A673 (cell line): ENCODE measurements at regions not wholly inside any gene's neighbourhood (a gene's known extent, or its start where the extent isn't known, plus 50 kb on each side); places are given as distances from the start of the nearest gene placed in this dataset.

Experiments used
- BruUV-seq: library from RNA; stranded (reverse); fragments of 400-500 nt; replicated peaks from 2 replicates; lab custom pipeline; 2021; lab: Mats Ljungman, UMichigan
- CTCF ChIA-PET: fragments of 300-600 bp; sonication (Branson Sonifier 250); formaldehyde crosslinking; loops from one replicate; lab custom pipeline; 2022; ENCODE audit warnings: antibody characterized with exemption; lab: Charles Lee
- POLR2A ChIA-PET: fragments of 300-600 bp; sonication (Branson Sonifier 250); formaldehyde crosslinking; loops from one replicate; lab custom pipeline; 2022; ENCODE audit warnings: antibody characterized with exemption; ENCODE audit not compliant: low non-redundant PET; lab: Charles Lee
- DNase-seq: peaks from one replicate; pipeline ENCODE4 v3.0.0-alpha.2; 2015; ENCODE audit warnings: low spot score
- H3K27ac ChIP-seq: fragments of 200-600 bp; sonication (generic); 2 replicates; pipeline ENCODE4 v1.5.1; 2016; ENCODE audit warnings: mixed run types, low read depth, mild to moderate bottlenecking, mixed read lengths, antibody characterized with exemption, low read length; ENCODE audit not compliant: poor library complexity, severe bottlenecking
- H3K27me3 ChIP-seq: fragments of 200-600 bp; sonication (generic); replicated peaks from 2 replicates; pipeline ENCODE4 v1.6.1; 2017; ENCODE audit warnings: mixed run types, low read depth, mild to moderate bottlenecking, mixed read lengths, antibody characterized with exemption, low read length; ENCODE audit not compliant: insufficient read depth, poor library complexity
- H3K36me3 ChIP-seq: fragments of 200-600 bp; sonication (generic); 2 replicates; pipeline ENCODE4 v1.6.1; 2016; ENCODE audit warnings: mixed run types, mild to moderate bottlenecking, mixed read lengths, antibody characterized with exemption, low read length; ENCODE audit not compliant: insufficient read depth, poor library complexity, severe bottlenecking
- H3K4me1 ChIP-seq: fragments of 200-600 bp; sonication (generic); 2 replicates; pipeline ENCODE4 v1.6.1; 2017; ENCODE audit warnings: mixed run types, mild to moderate bottlenecking, mixed read lengths, antibody characterized with exemption, low read length; ENCODE audit not compliant: insufficient read depth, poor library complexity, severe bottlenecking
- H3K4me3 ChIP-seq: fragments of 200-600 bp; sonication (generic); 2 replicates; pipeline ENCODE4 v1.5.1; 2016; ENCODE audit warnings: low read depth, mixed run types, mild to moderate bottlenecking, mixed read lengths, low read length; ENCODE audit not compliant: poor library complexity, severe bottlenecking
- H3K9me3 ChIP-seq: fragments of 200-600 bp; sonication (generic); 2 replicates; pipeline ENCODE4 v1.6.1; 2016; ENCODE audit warnings: mixed run types, low read depth, mild to moderate bottlenecking, mixed read lengths, antibody characterized with exemption, low read length; ENCODE audit not compliant: poor library complexity, severe bottlenecking
- EZH2 ChIP-seq: fragments of 200-600 bp; sonication (generic); IDR thresholded peaks from 2 replicates; pipeline ENCODE4 v1.6.1; 2017; ENCODE audit warnings: borderline replicate concordance, low read depth, mild to moderate bottlenecking, mixed read lengths, antibody characterized with exemption, low read length; ENCODE audit not compliant: poor library complexity, severe bottlenecking
- intact Hi-C: fragments of 100-400 bp; cut with micrococcal nuclease; formaldehyde crosslinking; loops from one replicate; pipeline ENCODE4 v1.10.0; 2022; ENCODE audit not compliant: unreplicated experiment
- TF ChIP-seq, protein P1 (sequence below): fragments of 300-800, 200-600 bp; sonication (generic); conservative IDR thresholded peaks from 2 replicates; pipeline ENCODE4 v1.5.1; 2017; ENCODE audit warnings: low read depth, mild to moderate bottlenecking, antibody characterized with exemption, low read length, moderate library complexity, mixed read lengths

GRCh38 chr4:126341927-126342326 is 1027.2 kb downstream of the FAT4 start:
- POLR2A ChIA-PET: no interaction called here
- TF ChIP-seq EZH2: no peak
- TF ChIP-seq, protein P1, sequence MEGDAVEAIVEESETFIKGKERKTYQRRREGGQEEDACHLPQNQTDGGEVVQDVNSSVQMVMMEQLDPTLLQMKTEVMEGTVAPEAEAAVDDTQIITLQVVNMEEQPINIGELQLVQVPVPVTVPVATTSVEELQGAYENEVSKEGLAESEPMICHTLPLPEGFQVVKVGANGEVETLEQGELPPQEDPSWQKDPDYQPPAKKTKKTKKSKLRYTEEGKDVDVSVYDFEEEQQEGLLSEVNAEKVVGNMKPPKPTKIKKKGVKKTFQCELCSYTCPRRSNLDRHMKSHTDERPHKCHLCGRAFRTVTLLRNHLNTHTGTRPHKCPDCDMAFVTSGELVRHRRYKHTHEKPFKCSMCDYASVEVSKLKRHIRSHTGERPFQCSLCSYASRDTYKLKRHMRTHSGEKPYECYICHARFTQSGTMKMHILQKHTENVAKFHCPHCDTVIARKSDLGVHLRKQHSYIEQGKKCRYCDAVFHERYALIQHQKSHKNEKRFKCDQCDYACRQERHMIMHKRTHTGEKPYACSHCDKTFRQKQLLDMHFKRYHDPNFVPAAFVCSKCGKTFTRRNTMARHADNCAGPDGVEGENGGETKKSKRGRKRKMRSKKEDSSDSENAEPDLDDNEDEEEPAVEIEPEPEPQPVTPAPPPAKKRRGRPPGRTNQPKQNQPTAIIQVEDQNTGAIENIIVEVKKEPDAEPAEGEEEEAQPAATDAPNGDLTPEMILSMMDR: no peak

GRCh38 chr4:126344472-126344871 is 1029.7 kb downstream of the FAT4 start:
- H3K27me3 ChIP-seq: no peaks in the 10 kb centered on the region
- ChIA-PET CTCF (no interaction called here), POLR2A (no interaction called here)
- intact Hi-C loops: no loop called here
- H3K4me3 ChIP-seq: no peak overlapping the region
- H3K9me3 ChIP-seq: no peaks in the 10 kb centered on the region
- no peak for DNase-seq
- BruUV-seq: no TSS peak
- no peaks in the 10 kb centered on the region for H3K4me1 ChIP-seq
- no peak overlapping the region for H3K27ac ChIP-seq
- TF ChIP-seq, protein P1: no peak
- TF ChIP-seq EZH2: no peak
- no peaks in the 10 kb centered on the region for H3K36me3 ChIP-seq

More at GRCh38 chr4:126341927-126342326, 1027.2 kb downstream of the FAT4 start:
- BruUV-seq: no TSS peak
- no peaks in the 10 kb centered on the region for H3K36me3 ChIP-seq
- DNase-seq: no peak
- H3K27ac ChIP-seq: no peak overlapping the region
- peaks cover 12% of the 10 kb centered on the region for H3K4me1 ChIP-seq
- no peaks in the 10 kb centered on the region for H3K27me3 ChIP-seq
- no peak overlapping the region for H3K4me3 ChIP-seq
- H3K9me3 ChIP-seq: no peaks in the 10 kb centered on the region
- CTCF ChIA-PET: no interaction called here
- intact Hi-C loops: no loop called here

GRCh38 chr4:126346654-126347053 is 1031.9 kb downstream of the FAT4 start:
- Histone ChIP-seq H3K27me3 (no peaks in the 10 kb centered on the region), H3K27ac (no peak overlapping the region), H3K36me3 (no peaks in the 10 kb centered on the region), H3K9me3 (no peaks in the 10 kb centered on the region), H3K4me1 (no peaks in the 10 kb centered on the region), H3K4me3 (no peak overlapping the region)
- no peak for TF ChIP-seq EZH2
- TF ChIP-seq, protein P1: no peak
- ChIA-PET POLR2A (no interaction called here), CTCF (no interaction called here)
- intact Hi-C loops: no loop called here
- BruUV-seq: no TSS peak
- DNase-seq: no peak
